ENCODE measurements at regions not wholly inside any gene's neighbourhood (a gene's known extent, or its start where the extent isn't known, plus 50 kb on each side); places are given as distances from the start of the nearest gene placed in this dataset.

DNA sequence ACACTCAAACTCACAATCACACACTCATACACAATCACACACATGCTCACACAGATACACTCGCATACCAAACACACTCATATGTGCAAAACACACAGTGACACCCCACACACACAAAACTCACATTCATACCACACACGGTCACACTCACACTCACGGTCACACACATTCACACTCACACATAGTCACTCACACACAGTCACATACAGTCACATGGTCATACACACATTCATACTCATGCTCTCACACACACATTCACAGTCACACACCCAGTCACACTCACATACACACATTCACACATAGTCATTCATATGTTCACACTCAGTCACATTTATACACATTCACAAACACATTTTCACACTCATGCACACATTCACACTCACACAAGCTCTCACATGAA is 296.0 kb upstream of the RNF32 start (continued):
- TF ChIP-seq RCOR2 (CRISPR knock-in tag; IDR thresholded peaks at IDR 0.05) (no peak), RAD51 (IDR thresholded peaks at IDR 0.05; ENCODE audit: borderline replicate concordance) (peak; percentile 30; the same call in 1 of the 2 replicates), HMG20B (CRISPR knock-in tag; conservative IDR thresholded peaks at IDR 0.05) (no peak), ZNF839 (CRISPR knock-in tag; IDR thresholded peaks at IDR 0.05; ENCODE audit: borderline replicate concordance) (no peak), ATF7 (IDR thresholded peaks at IDR 0.05) (0 out of 2 replicates have a peak, but pooled peaks have one; percentile 6), ATF7 (CRISPR knock-in tag; IDR thresholded peaks at IDR 0.05) (no peak)

- Histone ChIP-seq H3K36me3 (replicated peaks in 1 of 2; ENCODE audit: control insufficient read depth in 1 of 2, insufficient read depth in 2 of 2, low read length in 2 of 2) (no peaks in the 10 kb centered on the region), H3K27ac (ENCODE audit: extremely low read length, insufficient read depth, low read length) (no peak overlapping the region), H3K27me3 (ENCODE audit: control insufficient read depth in 1 of 2, insufficient read depth in 2 of 2, low read length in 2 of 2) (peaks cover 0 to 11% of the 10 kb centered on the region in 2 experiments; a peak in 2 of 5 replicates), H3K79me2 (ENCODE audit: insufficient read depth, low read length) (no peaks in the 10 kb centered on the region), H2AFZ (ENCODE audit: low read length) (no peak overlapping the region), H3K4me2 (ENCODE audit: low read depth, low read length) (no peak overlapping the region), H3K4me3 (replicated peaks in 1 of 3; ENCODE audit: insufficient read depth in 1 of 3, low read depth in 2 of 3, low read length in 3 of 3) (no peak overlapping the region), H3K9ac (ENCODE audit: insufficient read depth, low read depth, low read length) (no peak overlapping the region), H3K4me1 (ENCODE audit: insufficient read depth, low read length) (no peaks in the 10 kb centered on the region), H3K9me3 (ENCODE audit: low read length) (peaks cover 5% of the 10 kb centered on the region; the same call in 1 of the 2 replicates), H4K20me1 (ENCODE audit: insufficient read depth, low read length) (no peaks in the 10 kb centered on the region)
- no peak for FAIRE-seq
- ATAC-seq = 0 out of 3 replicates have a peak, but pooled peaks have one; percentile 36
- intact Hi-C loops (cut with micrococcal nuclease; ENCODE audit: unreplicated experiment) = no loop called here
- no peak for DNase-seq (ENCODE audit: low spot score)
- ChIA-PET CTCF (ENCODE audit: low intra/inter-chr PET ratio, low total read pairs) (no interaction called here), POLR2A (no interaction called here)
- TF ChIP-seq ZNF20 (CRISPR knock-in tag; IDR thresholded peaks at IDR 0.05) = no peak
- TF ChIP-seq, protein P1, sequence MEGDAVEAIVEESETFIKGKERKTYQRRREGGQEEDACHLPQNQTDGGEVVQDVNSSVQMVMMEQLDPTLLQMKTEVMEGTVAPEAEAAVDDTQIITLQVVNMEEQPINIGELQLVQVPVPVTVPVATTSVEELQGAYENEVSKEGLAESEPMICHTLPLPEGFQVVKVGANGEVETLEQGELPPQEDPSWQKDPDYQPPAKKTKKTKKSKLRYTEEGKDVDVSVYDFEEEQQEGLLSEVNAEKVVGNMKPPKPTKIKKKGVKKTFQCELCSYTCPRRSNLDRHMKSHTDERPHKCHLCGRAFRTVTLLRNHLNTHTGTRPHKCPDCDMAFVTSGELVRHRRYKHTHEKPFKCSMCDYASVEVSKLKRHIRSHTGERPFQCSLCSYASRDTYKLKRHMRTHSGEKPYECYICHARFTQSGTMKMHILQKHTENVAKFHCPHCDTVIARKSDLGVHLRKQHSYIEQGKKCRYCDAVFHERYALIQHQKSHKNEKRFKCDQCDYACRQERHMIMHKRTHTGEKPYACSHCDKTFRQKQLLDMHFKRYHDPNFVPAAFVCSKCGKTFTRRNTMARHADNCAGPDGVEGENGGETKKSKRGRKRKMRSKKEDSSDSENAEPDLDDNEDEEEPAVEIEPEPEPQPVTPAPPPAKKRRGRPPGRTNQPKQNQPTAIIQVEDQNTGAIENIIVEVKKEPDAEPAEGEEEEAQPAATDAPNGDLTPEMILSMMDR (CRISPR knock-in tag; IDR thresholded peaks at IDR 0.05) = peak; percentile 25
- TF ChIP-seq STAG1 (CRISPR knock-in tag; IDR thresholded peaks at IDR 0.05) = peak; percentile 19; the same call in 1 of the 2 replicates
- in situ Hi-C loops (cut with HindIII; ENCODE audit: extremely low pct_ligation_motif_present, low pct_unique_long_range_greater_than_20kb) = no loop called here
- BruUV-seq (replicated peaks) = no TSS peak
- WGBS (ENCODE audit: low lambda C conversion rate) = 67% methylated on average over 3 of the region's 5 CpGs
Observed at GRCh38 chr7:156334636-156335035, 305.9 kb upstream of the RNF32 start.

Data from HepG2 (cell line).